GM23338 (cell line): ENCODE measurements at regions not wholly inside any gene's neighbourhood (a gene's known extent, or its start where the extent isn't known, plus 50 kb on each side); places are given as distances from the start of the nearest gene placed in this dataset.

Source experiments
- ATAC-seq: fragments of 200-7000 bp; cut with Tn5 transposase; 3 replicates; pipeline ENCODE4 v1.9.1; 2020
- DNase-seq: peaks from one replicate; pipeline ENCODE4 v3.0.0-alpha.2; 2015; ENCODE audit warnings: low spot score
- H2AFZ ChIP-seq: fragments of 200-600 bp; sonication (generic); 2 replicates; pipeline ENCODE4 v1.8.0; 2016; ENCODE audit warnings: antibody characterized with exemption, mild to moderate bottlenecking, moderate library complexity
- H3F3A ChIP-seq: fragments of 200-600 bp; sonication (generic); replicated peaks from 2 replicates; pipeline ENCODE4 v1.8.0; 2017; ENCODE audit warnings: antibody characterized with exemption, mixed run types, low read depth
- H3K27ac ChIP-seq: fragments of 200-600 bp; sonication (generic); 2 replicates; pipeline ENCODE4 v1.6.1; 2016; ENCODE audit warnings: low read depth
- H3K27me3 ChIP-seq: fragments of 200-600 bp; sonication (generic); 2 replicates; pipeline ENCODE4 v1.8.0; 2016; ENCODE audit warnings: mild to moderate bottlenecking, mixed run types, moderate library complexity; ENCODE audit not compliant: insufficient read depth
- H3K36me3 ChIP-seq: fragments of 200-600 bp; sonication (generic); 2 replicates; pipeline ENCODE4 v1.8.0; 2016; ENCODE audit warnings: mild to moderate bottlenecking; ENCODE audit not compliant: insufficient read depth
- H3K4me1 ChIP-seq: fragments of 200-600 bp; sonication (generic); 2 replicates; pipeline ENCODE4 v1.8.0; 2016; ENCODE audit warnings: mild to moderate bottlenecking, moderate library complexity; ENCODE audit not compliant: insufficient read depth
- H3K4me2 ChIP-seq: fragments of 200-600 bp; sonication (generic); 2 replicates; pipeline ENCODE4 v1.7.1; 2017; ENCODE audit warnings: mixed run types
- H3K4me3 ChIP-seq: fragments of 200-600 bp; sonication (generic); 2 replicates; pipeline ENCODE4 v1.6.1; 2016; ENCODE audit warnings: mixed run types
- H3K79me2 ChIP-seq: fragments of 200-600 bp; sonication (generic); replicated peaks from 2 replicates; pipeline ENCODE4 v1.8.0; 2017; ENCODE audit warnings: mild to moderate bottlenecking; ENCODE audit not compliant: insufficient read depth
- H3K9me2 ChIP-seq: fragments of 200-600 bp; sonication (generic); 2 replicates; pipeline ENCODE4 v1.8.0; 2017; ENCODE audit not compliant: insufficient read depth
- H4K20me1 ChIP-seq: fragments of 200-600 bp; sonication (generic); replicated peaks from 2 replicates; pipeline ENCODE4 v1.8.0; 2017; ENCODE audit warnings: mild to moderate bottlenecking; ENCODE audit not compliant: insufficient read depth
- H3K27ac Mint-ChIP-seq: 2 replicates; pipeline ENCODE4 v1.8.0; 2020; ENCODE audit warnings: inconsistent platforms, mild to moderate bottlenecking, moderate library complexity, mixed read lengths
- H3K27me3 Mint-ChIP-seq: 3 replicates; pipeline ENCODE4 v1.8.0; 2022; ENCODE audit warnings: low read depth, mild to moderate bottlenecking, moderate library complexity, mixed read lengths, inconsistent platforms; ENCODE audit not compliant: insufficient read depth, poor library complexity
- H3K36me3 Mint-ChIP-seq: 3 replicates; pipeline ENCODE4 v1.8.0; 2021; ENCODE audit warnings: low read depth, mild to moderate bottlenecking, inconsistent platforms, moderate library complexity, mixed read lengths
- H3K4me1 Mint-ChIP-seq: 3 replicates; pipeline ENCODE4 v1.8.0; 2020; ENCODE audit warnings: mild to moderate bottlenecking, inconsistent platforms, mixed read lengths
- H3K4me3 Mint-ChIP-seq: 3 replicates; pipeline ENCODE4 v1.8.0; 2021; ENCODE audit warnings: moderate library complexity, mild to moderate bottlenecking, inconsistent platforms, mixed read lengths
- H3K9me3 Mint-ChIP-seq: 3 replicates; pipeline ENCODE4 v1.8.0; 2020; ENCODE audit warnings: moderate library complexity, mild to moderate bottlenecking, inconsistent platforms, mixed read lengths
- CREB1 ChIP-seq: fragments of 250-450 bp; sonication (Bioruptor Pico); IDR thresholded peaks from 2 replicates; pipeline ENCODE4 v1.5.0; 2020; ENCODE audit warnings: low read depth, mild to moderate bottlenecking, moderate library complexity
- CTCF ChIP-seq, 2 experiments: fragments of 200-600 bp in 1 of 2; sonication (generic) in 1 of 2; conservative IDR thresholded peaks; 2 replicates each; pipeline versions ENCODE4 v1.5.1 to v1.6.1; 2016 to 2017; ENCODE audit warnings: antibody characterized with exemption in 2 of 2, low read depth in 2 of 2, mild to moderate bottlenecking in 2 of 2, moderate library complexity in 1 of 2
- ETS1 ChIP-seq: IDR thresholded peaks from 2 replicates; pipeline ENCODE4 v1.6.1; 2016; ENCODE audit warnings: antibody characterized with exemption
- EZH2 ChIP-seq: fragments of 200-600 bp; sonication (generic); IDR thresholded peaks from one replicate; pipeline ENCODE4 v1.8.0; 2017; ENCODE audit warnings: antibody characterized with exemption, mild to moderate bottlenecking, low read depth; ENCODE audit not compliant: unreplicated experiment
- EZH2phosphoT487 ChIP-seq: fragments of 200-600 bp; sonication (generic); IDR thresholded peaks from one replicate; pipeline ENCODE4 v1.8.1; 2018; ENCODE audit warnings: antibody characterized with exemption; ENCODE audit not compliant: unreplicated experiment
- JUNB ChIP-seq: IDR thresholded peaks from one replicate; pipeline ENCODE4 v1.6.1; 2016; ENCODE audit warnings: antibody characterized with exemption; ENCODE audit not compliant: unreplicated experiment
- NANOG ChIP-seq: IDR thresholded peaks from 2 replicates; pipeline ENCODE4 v1.6.1; 2016; ENCODE audit warnings: antibody characterized with exemption, borderline replicate concordance
- POLR2AphosphoS5 ChIP-seq: IDR thresholded peaks from 2 replicates; pipeline ENCODE4 v1.6.1; 2016; ENCODE audit warnings: antibody characterized with exemption, low read depth
- REST ChIP-seq: IDR thresholded peaks from one replicate; pipeline ENCODE4 v1.6.1; 2018; ENCODE audit warnings: antibody characterized with exemption; ENCODE audit not compliant: unreplicated experiment
- STAT1 ChIP-seq: IDR thresholded peaks from one replicate; pipeline ENCODE4 v1.6.1; 2016; ENCODE audit warnings: antibody characterized with exemption; ENCODE audit not compliant: unreplicated experiment
- ZNF114 ChIP-seq: fragments of 250-450 bp; sonication (Bioruptor Pico); IDR thresholded peaks from 2 replicates; pipeline ENCODE4 v1.5.0; 2020; ENCODE audit warnings: mild to moderate bottlenecking, moderate library complexity
- ZNF331 ChIP-seq: fragments of 250-450 bp; sonication (Bioruptor Pico); IDR thresholded peaks from 2 replicates; pipeline ENCODE4 v1.5.0; 2020; ENCODE audit warnings: low read depth, mild to moderate bottlenecking, moderate library complexity
- ZNF462 ChIP-seq: fragments of 250-450 bp; sonication (Bioruptor Pico); IDR thresholded peaks from 2 replicates; pipeline ENCODE4 v1.5.0; 2020; ENCODE audit warnings: mild to moderate bottlenecking, moderate library complexity

- no peak overlapping the region for H3K4me3 ChIP-seq
- Mint-ChIP-seq H3K9me3 (peaks cover 22% of the 10 kb centered on the region), H3K36me3 (peaks cover 6% of the 10 kb centered on the region; the same call in 1 of the 3 replicates), H3K27ac (no peak overlapping the region), H3K4me1 (no peaks in the 10 kb centered on the region), H3K4me3 (no peak overlapping the region), H3K27me3 (no peaks in the 10 kb centered on the region)
- no peaks in the 10 kb centered on the region; the same call in 1 of the 2 replicates for H3K36me3 ChIP-seq
- no peaks in the 10 kb centered on the region for H3K27me3 ChIP-seq
- no peaks in the 10 kb centered on the region for H3K79me2 ChIP-seq
- no peaks in the 10 kb centered on the region for H3K4me1 ChIP-seq
- DNase-seq, result no peak
- H3K9me2 ChIP-seq, result no peaks in the 10 kb centered on the region
- no peak overlapping the region for H3K4me2 ChIP-seq
- H4K20me1 ChIP-seq, result no peaks in the 10 kb centered on the region
- no peak overlapping the region for H2AFZ ChIP-seq
- ATAC-seq, result no peak
- H3F3A ChIP-seq, result no peaks in the 10 kb centered on the region
- no peak overlapping the region for H3K27ac ChIP-seq
- TF ChIP-seq ETS1, result no peak
- TF ChIP-seq EZH2, result no peak
- TF ChIP-seq POLR2AphosphoS5, result no peak
- TF ChIP-seq CTCF (conservative IDR thresholded peaks at IDR 0.05; ENCODE audit: low read depth in 2 of 2), result no peak
- TF ChIP-seq STAT1, result no peak
- no peak for TF ChIP-seq REST
- TF ChIP-seq ZNF331 (CRISPR knock-in tag), result no peak
- TF ChIP-seq ZNF114 (CRISPR knock-in tag), result no peak
- no peak for TF ChIP-seq EZH2phosphoT487
- no peak for TF ChIP-seq ZNF462 (CRISPR knock-in tag)
- TF ChIP-seq NANOG, result no peak
- TF ChIP-seq JUNB, result no peak
- no peak for TF ChIP-seq CREB1 (CRISPR knock-in tag)
Measured at GRCh38 chr11:39569789-39570188, 1889.7 kb downstream of the LRRC4C start.
